SK-N-SH (cell line): ENCODE measurements at regions not wholly inside any gene's neighbourhood (a gene's known extent, or its start where the extent isn't known, plus 50 kb on each side); places are given as distances from the start of the nearest gene placed in this dataset.
A peak's percentile ranks its signal among the peaks of the same experiment; 100 is the strongest.

Source experiments
- CTCF ChIA-PET: fragments of 300-600, 350-600 bp; formaldehyde crosslinking; extraction: SDS; loops from one replicate; lab custom pipeline; 2021; lab: Yijun Ruan, JAX
- POLR2A ChIA-PET: fragments of 350-600 bp; sonication (Branson Sonifier 250); formaldehyde crosslinking; extraction: SDS; loops from one replicate; lab custom pipeline; 2020; ENCODE audit warnings: antibody characterized with exemption, inconsistent platforms; lab: Yijun Ruan, JAX
- DNase-seq: peaks from one replicate; pipeline ENCODE4 v3.0.0; 2012
- H2AFZ ChIP-seq: fragments of 200-600 bp; sonication (generic); 2 replicates; pipeline ENCODE4 v1.8.1; 2016; ENCODE audit warnings: antibody characterized with exemption, mild to moderate bottlenecking, low read depth
- H3F3A ChIP-seq: fragments of 200-600 bp; sonication (generic); replicated peaks from 2 replicates; pipeline ENCODE3; 2016; ENCODE audit warnings: antibody characterized with exemption, mild to moderate bottlenecking; ENCODE audit not compliant: insufficient read depth
- H3K27ac ChIP-seq, 2 experiments: fragments of 200-500 bp in 1 of 2; fragments of 200-600 bp in 1 of 2; sonication (Bioruptor generic) in 1 of 2; sonication (generic), shearing (Covaris generic) in 1 of 2; 2 replicates each; pipeline versions ENCODE4 v1.5.1 to v1.6.1; 2014 to 2016; ENCODE audit warnings: low read depth in 2 of 2, inconsistent platforms in 1 of 2, low read length in 1 of 2, mild to moderate bottlenecking in 1 of 2, mixed read lengths in 1 of 2
- H3K27me3 ChIP-seq: fragments of 200-600 bp; sonication (generic), shearing (Covaris generic); 2 replicates; pipeline ENCODE4 v1.6.1; 2016; ENCODE audit warnings: mixed run types; ENCODE audit not compliant: insufficient read depth
- H3K36me3 ChIP-seq, 2 experiments: fragments of 200-500 bp in 1 of 2; fragments of 200-600 bp in 1 of 2; sonication (Bioruptor generic) in 1 of 2; sonication (generic) in 1 of 2; replicated peaks in 1 of 2; 2 replicates each; pipeline versions ENCODE3 to v1.5.1; 2014 to 2016; ENCODE audit warnings: low read length in 1 of 2, mild to moderate bottlenecking in 1 of 2; ENCODE audit not compliant: insufficient read depth in 2 of 2, control insufficient read depth in 1 of 2
- H3K4me1 ChIP-seq, 2 experiments: fragments of 200-500 bp in 1 of 2; fragments of 200-600 bp in 1 of 2; sonication (Bioruptor generic) in 1 of 2; sonication (generic), shearing (Covaris generic) in 1 of 2; 2 replicates each; pipeline versions ENCODE4 v1.5.1 to v1.6.1; 2014 to 2016; ENCODE audit warnings: low read depth in 1 of 2, low read length in 1 of 2, mixed run types in 1 of 2; ENCODE audit not compliant: insufficient read depth in 2 of 2, control insufficient read depth in 1 of 2
- H3K4me2 ChIP-seq: fragments of 200-600 bp; sonication (generic), shearing (Covaris generic); 2 replicates; pipeline ENCODE4 v1.6.1; 2017; ENCODE audit warnings: mixed run types
- H3K4me3 ChIP-seq, 2 experiments: fragments of 200-500 bp in 1 of 2; fragments of 200-600 bp in 1 of 2; sonication (Bioruptor generic) in 1 of 2; sonication (generic), shearing (Covaris generic) in 1 of 2; 2 replicates each; pipeline versions ENCODE4 v1.5.1 to v1.8.1; 2014 to 2016; ENCODE audit warnings: low read depth in 2 of 2, inconsistent platforms in 1 of 2, low read length in 1 of 2, mild to moderate bottlenecking in 1 of 2, mixed read lengths in 1 of 2, moderate library complexity in 1 of 2
- H3K79me2 ChIP-seq: fragments of 200-600 bp; sonication (generic); 2 replicates; pipeline ENCODE4 v1.8.1; 2017; ENCODE audit warnings: mild to moderate bottlenecking; ENCODE audit not compliant: insufficient read depth
- H3K9ac ChIP-seq: fragments of 200-600 bp; sonication (generic); 2 replicates; pipeline ENCODE4 v1.6.1; 2017; ENCODE audit warnings: mixed run types
- H3K9me2 ChIP-seq: fragments of 200-600 bp; sonication (generic); 2 replicates; pipeline ENCODE4 v1.6.1; 2017; ENCODE audit warnings: mixed run types
- H3K9me3 ChIP-seq: fragments of 200-600 bp; sonication (generic); 2 replicates; pipeline ENCODE4 v1.6.1; 2017; ENCODE audit warnings: mixed run types, mild to moderate bottlenecking, moderate library complexity
- H4K20me1 ChIP-seq: fragments of 200-600 bp; sonication (generic); 2 replicates; pipeline ENCODE4 v1.6.1; 2017; ENCODE audit warnings: mild to moderate bottlenecking, mixed run types; ENCODE audit not compliant: insufficient read depth
- ELF1 ChIP-seq: IDR thresholded peaks from 2 replicates; pipeline ENCODE4 v1.4.0; 2012
- GATA2 ChIP-seq: sonication (generic); formaldehyde crosslinking; IDR thresholded peaks from 2 replicates; pipeline ENCODE4 v1.5.0; 2020; ENCODE audit warnings: mild to moderate bottlenecking, missing genetic modification reagents
- IRF3 ChIP-seq: fragments of 150-350 bp; IDR thresholded peaks from 2 replicates; pipeline ENCODE4 v1.6.1; 2016; ENCODE audit warnings: mild to moderate bottlenecking, low read depth, low read length
- JUND ChIP-seq: IDR thresholded peaks from 2 replicates; pipeline ENCODE4 v1.4.0; 2012
- MEF2A ChIP-seq: IDR thresholded peaks from 2 replicates; pipeline ENCODE4 v1.4.0; 2012; ENCODE audit warnings: low read depth, borderline replicate concordance
- POLR2AphosphoS5 ChIP-seq: IDR thresholded peaks from 2 replicates; pipeline ENCODE4 v1.6.1; 2012; ENCODE audit warnings: low read depth, low read length
- RAD21 ChIP-seq: IDR thresholded peaks from 2 replicates; pipeline ENCODE4 v1.6.1; 2012; ENCODE audit warnings: mild to moderate bottlenecking, low read length
- RCOR1 ChIP-seq: fragments of 150-350 bp; IDR thresholded peaks from 2 replicates; pipeline ENCODE4 v1.6.1; 2017; ENCODE audit warnings: antibody characterized with exemption, low read length
- RFX5 ChIP-seq: IDR thresholded peaks from 2 replicates; pipeline ENCODE4 v1.6.1; 2012; ENCODE audit warnings: mild to moderate bottlenecking, improper control_type of control experiment, low read length
- TAF1 ChIP-seq: IDR thresholded peaks from 2 replicates; pipeline ENCODE4 v1.6.1; 2012; ENCODE audit warnings: low read depth, mild to moderate bottlenecking, low read length, moderate library complexity, borderline replicate concordance
- TCF12 ChIP-seq: IDR thresholded peaks from 2 replicates; pipeline ENCODE4 v1.4.0; 2012
- USF2 ChIP-seq: fragments of 150-350 bp; IDR thresholded peaks from 2 replicates; pipeline ENCODE4 v1.6.1; 2017; ENCODE audit warnings: antibody characterized with exemption, low read length, low read depth, borderline replicate concordance
- YY1 ChIP-seq: IDR thresholded peaks from 2 replicates; pipeline ENCODE4 v1.4.0; 2012; ENCODE audit warnings: low read depth, mild to moderate bottlenecking
- ZBTB33 ChIP-seq: IDR thresholded peaks from 2 replicates; pipeline ENCODE4 v1.4.0; 2012; ENCODE audit warnings: low read depth, borderline replicate concordance
- WGBS: methylation state at CpG from one replicate; pipeline ENCODE4 v1.1.6; 2017; ENCODE audit warnings: low lambda C conversion rate; 5-methylcytosine and 5-hydroxymethylcytosine counted together

- no peaks in the 10 kb centered on the region for H3K79me2 ChIP-seq
- H2AFZ ChIP-seq: no peak overlapping the region
- H3K27ac ChIP-seq: peak overlapping the region in 1 of 2 experiments; percentile 81; a peak in 2 of 4 replicates
- no peak for DNase-seq
- H3K4me1 ChIP-seq: peaks cover 0 to 3% of the 10 kb centered on the region in 2 experiments; a peak in 1 of 4 replicates
- no peaks in the 10 kb centered on the region for H3K27me3 ChIP-seq
- H3F3A ChIP-seq: peaks cover 5% of the 10 kb centered on the region
- H3K4me2 ChIP-seq: no peak overlapping the region
- no peak overlapping the region for H3K9ac ChIP-seq
- H3K9me2 ChIP-seq: no peaks in the 10 kb centered on the region
- TF ChIP-seq MEF2A (no peak), IRF3 (no peak), USF2 (no peak), JUND (no peak), TCF12 (no peak), YY1 (no peak), GATA2 (CRISPR knock-in tag) (no peak), RFX5 (no peak), ELF1 (no peak)
- TF ChIP-seq, all 33 proteins: peak for 0
- WGBS: 52% methylated on average over 4 of the region's 4 CpGs
- Histone ChIP-seq H3K36me3 (no peaks in the 10 kb centered on the region), H3K9me3 (no peaks in the 10 kb centered on the region), H3K4me3 (no peak overlapping the region), H4K20me1 (no peaks in the 10 kb centered on the region)
- ChIA-PET CTCF (interaction anchor here (0.7 to 1.3 kb wide), 2 partner anchors 11 to 1018 kb away, joined by 3 to 4 read pairs; no protein-coding TSS in a partner anchor), POLR2A (interaction anchor here (0.7 kb wide), 1 partner anchor 471 kb away, joined by 3 read pairs; no protein-coding TSS in a partner anchor)
Observed at GRCh38 chr13:106048386-106048785, 487.1 kb downstream of the EFNB2 start.

GRCh38 chr13:106047859-106048258 lies 487.6 kb downstream of the EFNB2 start:
- peak overlapping the region in 1 of 2 experiments; percentile 81; a peak in 2 of 4 replicates for H3K27ac ChIP-seq
- no peak overlapping the region for H3K9ac ChIP-seq
- 89% methylated on average over 1 of the region's 1 CpG for WGBS
- no peaks in the 10 kb centered on the region for H3K9me3 ChIP-seq
- no peaks in the 10 kb centered on the region for H3K36me3 ChIP-seq
- no peaks in the 10 kb centered on the region for H4K20me1 ChIP-seq
- no peak overlapping the region for H3K4me2 ChIP-seq
- H3K27me3 ChIP-seq: no peaks in the 10 kb centered on the region
- TF ChIP-seq RCOR1 (no peak), ZBTB33 (no peak), TAF1 (no peak), POLR2AphosphoS5 (no peak), RAD21 (no peak)
- H3K4me3 ChIP-seq: no peak overlapping the region
- no peaks in the 10 kb centered on the region for H3K79me2 ChIP-seq
- no peaks in the 10 kb centered on the region for H3K9me2 ChIP-seq
- no peak overlapping the region for H2AFZ ChIP-seq
- CTCF ChIA-PET: no interaction called here
- peaks cover 0 to 3% of the 10 kb centered on the region in 2 experiments; a peak in 1 of 4 replicates for H3K4me1 ChIP-seq
- H3F3A ChIP-seq: peaks cover 5% of the 10 kb centered on the region
- no peak for DNase-seq
- POLR2A ChIA-PET: no interaction called here
